NCI-H1092 (cell line): ENCODE measurements at regions not wholly inside any gene's neighbourhood (a gene's known extent, or its start where the extent isn't known, plus 50 kb on each side); places are given as distances from the start of the nearest gene placed in this dataset.

ENCODE experiments used
- DNase-seq: peaks from one replicate; lab custom pipeline; 2025; lab: John Stamatoyannopoulos, UW

DNA sequence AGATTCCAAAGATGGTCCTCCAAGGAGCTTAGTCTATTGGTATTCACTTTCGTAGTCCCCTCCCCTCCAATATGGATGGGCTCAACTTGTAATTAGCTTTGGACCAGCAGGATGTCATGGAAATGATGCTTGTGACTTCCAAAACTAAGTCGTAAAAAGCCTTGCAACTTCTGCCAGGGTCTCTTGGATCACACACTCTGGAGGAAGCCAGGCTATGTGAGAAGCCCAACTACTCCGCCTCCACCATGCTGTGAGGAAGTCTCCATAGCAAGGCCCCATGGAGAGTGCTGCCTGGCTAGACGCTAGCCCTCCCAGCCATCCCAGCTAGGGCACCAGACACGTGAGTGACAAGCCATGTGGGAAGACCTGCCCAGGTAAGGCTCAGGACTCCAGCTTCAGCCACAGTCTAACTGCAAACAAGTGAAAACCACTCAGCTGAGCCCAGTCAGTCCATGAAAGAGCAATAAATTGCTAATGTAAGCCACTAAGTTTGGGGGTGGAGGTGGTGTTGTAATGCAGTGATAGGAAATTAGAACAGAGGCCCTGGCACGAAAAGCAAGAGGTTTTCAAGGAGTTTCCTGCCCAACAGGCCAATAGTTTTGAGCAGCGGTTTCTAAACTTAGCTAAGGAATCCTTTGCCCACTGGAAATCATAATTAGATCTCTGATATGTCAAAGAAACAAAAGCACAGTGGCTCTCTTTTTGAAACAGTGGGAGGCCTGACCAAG lies 77.5 kb upstream of the GLI2 start:
- no peak for DNase-seq

- DNase-seq = no peak
Observed at GRCh38 chr2:120658770-120659158, 76.9 kb upstream of the GLI2 start.

DNA sequence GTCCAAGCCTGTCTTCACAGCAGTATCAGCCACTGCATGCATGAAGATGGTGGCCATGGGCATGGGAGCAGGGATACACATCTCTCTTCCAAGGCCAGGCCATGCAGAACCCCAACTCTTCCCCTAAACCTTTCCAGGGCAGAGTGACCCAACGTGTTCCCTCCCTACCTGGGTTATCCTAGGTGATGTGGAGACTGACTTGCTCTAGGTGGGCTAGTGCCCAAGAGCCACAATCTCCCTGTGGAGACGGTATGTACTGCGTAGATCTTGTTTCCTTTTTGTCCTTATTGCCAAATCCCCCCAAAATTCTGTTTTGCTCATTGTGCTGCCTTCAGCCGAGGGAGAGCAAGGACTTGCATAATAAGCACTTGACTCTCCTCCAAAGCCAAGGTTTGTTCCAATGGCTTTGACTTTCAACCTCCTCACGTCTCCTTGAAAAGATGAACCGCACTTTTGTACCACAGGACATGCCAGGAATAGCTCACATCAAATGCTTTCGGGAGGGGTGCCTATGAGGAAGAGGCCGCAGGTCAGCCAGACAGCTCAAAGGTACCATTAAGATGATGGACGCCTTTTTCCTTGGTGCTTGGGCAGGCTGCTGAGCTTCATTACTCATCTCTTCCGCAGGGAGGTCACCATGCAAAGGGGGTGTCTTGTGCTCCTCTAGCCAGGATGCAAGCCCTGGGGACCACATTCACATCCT lies 76.2 kb upstream of the GLI2 start:
- no peak for DNase-seq

- DNase-seq = no peak
Observed at GRCh38 chr2:120660056-120660694, 75.5 kb upstream of the GLI2 start.

GRCh38 chr2:120660771-120661459 lies 74.8 kb upstream of the GLI2 start:
- no peak for DNase-seq

DNA sequence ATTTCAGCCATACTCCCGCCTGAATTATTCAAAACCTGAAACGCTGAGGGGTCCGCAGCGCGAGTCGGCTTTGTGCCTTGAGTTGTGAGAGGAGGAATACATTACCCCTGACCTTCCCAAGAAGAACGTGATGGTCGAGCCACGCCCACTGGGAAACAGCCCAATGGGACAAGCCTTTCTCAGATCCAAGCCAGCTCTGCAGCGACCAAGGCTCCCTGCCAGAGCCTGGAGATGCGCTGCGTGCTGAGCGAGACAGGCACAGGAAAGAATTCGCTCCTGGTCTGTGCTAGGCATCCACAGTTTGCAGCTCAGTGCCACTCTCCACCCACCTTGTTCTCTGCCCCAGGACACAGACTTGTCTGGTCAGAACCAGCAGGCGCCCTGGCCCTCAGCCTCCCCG lies 74.1 kb upstream of the GLI2 start:
- peak; percentile 50 for DNase-seq

DNA sequence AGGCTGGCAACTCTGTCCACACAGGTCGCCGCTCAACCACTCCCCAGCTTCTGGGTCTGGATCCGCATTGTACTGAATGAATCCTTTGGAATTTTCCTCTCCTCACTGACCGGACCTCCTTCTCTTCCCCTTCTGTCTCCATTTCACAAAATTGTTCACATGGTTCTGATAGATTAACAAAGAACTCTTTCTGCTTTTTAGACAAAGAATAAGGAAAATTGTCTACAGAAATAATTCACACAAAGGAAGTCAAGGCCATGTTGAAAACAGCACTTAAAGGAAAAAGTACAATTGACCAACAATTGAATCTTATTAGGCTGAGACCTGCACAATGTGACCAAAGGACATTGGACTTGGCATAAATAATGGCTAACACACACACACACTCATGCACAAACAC lies 73.6 kb upstream of the GLI2 start:
- DNase-seq = no peak

GRCh38 chr2:120662746-120663145 lies 72.9 kb upstream of the GLI2 start:
- no peak for DNase-seq

GRCh38 chr2:120666433-120666832 lies 69.2 kb upstream of the GLI2 start:
- no peak for DNase-seq

- no peak for DNase-seq
Observed at GRCh38 chr2:120667981-120668380, 67.7 kb upstream of the GLI2 start.

GRCh38 chr2:120669121-120669952 lies 66.3 kb upstream of the GLI2 start:
- peak; percentile 7 for DNase-seq

DNA sequence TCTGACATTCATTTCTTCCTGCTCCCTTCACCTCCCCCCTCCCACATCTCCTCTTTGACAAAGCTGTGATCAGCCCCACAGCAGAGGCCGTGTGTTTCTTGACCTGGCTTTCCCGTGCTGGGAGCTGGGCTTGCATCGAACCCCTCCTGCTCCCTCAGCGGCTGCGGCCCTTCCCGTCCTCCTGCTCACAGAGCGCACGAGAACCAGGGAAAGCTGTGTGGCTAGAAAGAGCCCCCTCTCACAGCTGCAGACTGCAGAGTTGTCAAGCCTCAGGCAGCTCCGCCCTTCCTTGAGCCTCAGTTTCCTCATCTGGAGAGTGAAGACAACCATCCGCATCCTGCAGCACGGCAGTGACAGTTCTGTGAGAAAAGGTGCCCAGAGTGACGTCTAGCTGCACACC lies 65.7 kb upstream of the GLI2 start:
- no peak for DNase-seq

- no peak for DNase-seq
Observed at GRCh38 chr2:120670371-120670770, 65.3 kb upstream of the GLI2 start.

GRCh38 chr2:120670771-120671480 lies 64.7 kb upstream of the GLI2 start:
- no peak for DNase-seq

DNA sequence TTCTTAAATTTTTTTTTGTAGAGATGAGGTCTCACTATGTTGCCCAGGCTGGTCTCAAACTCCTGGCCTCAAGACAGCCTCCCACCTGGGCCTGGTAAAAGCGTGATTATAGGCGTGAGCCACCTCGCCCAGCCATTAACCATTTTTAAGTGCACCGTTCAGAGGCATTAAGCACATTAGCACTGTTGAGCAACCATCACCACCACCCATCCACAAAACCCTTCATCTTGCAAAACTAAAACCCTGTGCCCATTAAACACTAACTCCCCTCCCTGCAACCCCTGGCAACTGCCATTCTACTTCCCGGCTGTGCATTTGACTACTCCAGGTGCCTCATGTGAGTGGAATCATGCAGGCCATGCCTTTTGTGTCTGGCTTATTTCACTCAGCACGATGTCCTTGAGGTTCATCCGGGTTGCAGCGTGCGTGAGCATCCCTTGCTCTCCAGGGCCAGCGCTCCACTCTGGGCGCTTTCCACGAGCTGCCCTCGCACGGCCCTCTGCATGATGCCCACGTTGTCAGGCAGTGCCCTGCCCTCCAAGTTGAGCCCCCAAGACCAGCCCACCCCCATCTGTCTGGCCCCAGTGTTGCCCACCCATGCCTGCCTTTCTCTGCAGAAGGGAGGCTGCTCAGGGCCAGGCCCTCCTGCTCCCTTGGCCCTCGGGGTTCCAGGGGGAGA lies 63.0 kb upstream of the GLI2 start:
- no peak for DNase-seq

GRCh38 chr2:120673205-120673550 lies 62.5 kb upstream of the GLI2 start:
- DNase-seq = no peak

DNA sequence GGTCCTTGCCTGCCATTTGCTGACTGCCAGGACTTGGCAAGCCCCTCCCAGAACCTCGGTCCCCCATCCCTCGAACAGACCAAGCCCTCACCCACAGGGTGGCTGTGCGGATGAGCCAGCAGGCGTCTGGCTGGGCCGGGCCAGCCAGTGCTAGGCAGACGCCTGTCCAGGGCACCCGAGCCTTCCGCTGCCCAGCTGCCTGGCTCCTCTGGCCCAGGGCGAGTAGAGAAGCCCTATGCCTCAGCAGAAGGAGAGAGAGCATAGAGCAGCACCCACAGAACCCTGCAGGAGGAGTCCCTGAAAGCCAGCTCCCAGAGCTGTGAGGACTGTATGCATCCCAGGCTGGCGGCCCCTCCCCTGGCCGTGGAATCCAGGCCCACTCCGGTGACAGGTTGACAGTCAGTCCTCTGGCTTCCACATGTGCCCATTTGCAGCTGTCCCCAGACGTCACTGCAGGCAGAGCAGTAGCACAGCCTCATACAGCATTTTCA lies 62.1 kb upstream of the GLI2 start:
- no peak for DNase-seq

DNA sequence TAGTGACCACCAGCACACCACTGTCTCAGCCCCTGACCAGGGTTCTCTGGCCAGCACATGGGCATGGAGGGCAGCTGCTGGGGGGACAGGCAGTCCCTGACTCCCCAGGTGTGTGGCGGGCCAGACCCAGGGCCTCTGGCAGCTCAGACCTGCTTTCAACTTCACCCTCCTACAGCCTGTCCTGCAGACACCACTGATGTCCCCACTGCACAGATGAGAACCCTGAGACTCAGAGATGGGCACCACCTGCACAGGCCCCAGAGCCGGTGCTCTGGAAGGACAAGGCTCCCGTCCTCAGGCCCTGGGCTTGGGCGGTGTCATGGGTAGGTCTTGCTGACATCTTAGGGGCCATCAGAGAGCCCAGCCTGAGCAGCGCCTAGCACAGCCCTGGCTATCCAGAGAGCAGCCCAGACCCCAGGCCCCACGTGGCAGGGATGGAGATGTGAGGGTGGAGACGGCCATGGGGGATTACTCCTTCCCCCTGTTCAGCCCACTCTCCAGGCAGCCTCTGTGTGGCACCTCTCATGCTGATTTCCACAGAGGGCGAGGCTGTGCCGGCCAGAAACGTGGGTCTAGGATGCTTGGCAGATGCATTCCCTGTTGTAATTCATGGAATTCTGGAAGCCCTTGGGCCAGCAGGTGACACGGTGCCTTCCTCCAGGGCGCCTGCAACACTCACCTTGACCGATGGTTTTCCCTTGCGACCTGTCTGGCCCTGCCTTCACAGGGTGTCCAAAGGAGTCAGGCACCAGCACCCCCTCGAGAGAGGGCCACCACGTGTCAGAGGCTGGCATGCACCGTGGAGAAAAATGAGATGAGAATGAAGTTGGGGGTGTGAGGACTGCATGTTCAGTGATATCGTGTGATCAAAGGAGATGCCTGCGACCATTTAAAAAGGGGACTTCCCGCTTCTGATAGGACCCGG lies 61.2 kb upstream of the GLI2 start:
- DNase-seq = no peak

GRCh38 chr2:120675460-120676130 lies 60.1 kb upstream of the GLI2 start:
- no peak for DNase-seq
